Esophagus muscularis mucosa (tissue), 4 donors: ENCODE measurements at regions not wholly inside any gene's neighbourhood (a gene's known extent, or its start where the extent isn't known, plus 50 kb on each side); places are given as distances from the start of the nearest gene placed in this dataset.

Experiments used
- DNase-seq: peaks from one replicate; pipeline ENCODE4 v3.0.0-alpha.2; 2017; ENCODE audit errors: extremely low spot score
- H3K27ac ChIP-seq, 4 donors: fragments of 200-600 bp; sonication (generic); replicated peaks in 1 of 4; 1 replicate in 3 of 4; 2 replicates in 1 of 4; pipeline ENCODE4 v1.5.1; 2016 to 2019; ENCODE audit warnings: mild to moderate bottlenecking in 1 of 4
- H3K27me3 ChIP-seq, 4 donors: fragments of 200-600 bp; sonication (generic); one replicate each; pipeline versions ENCODE4 v1.5.1 to v1.6.0; 2016 to 2019
- H3K36me3 ChIP-seq, 4 donors: fragments of 200-600 bp; sonication (generic); one replicate each; pipeline ENCODE4 v1.5.1; 2016 to 2019
- H3K4me1 ChIP-seq, 4 donors: fragments of 200-600 bp; sonication (generic); one replicate each; pipeline ENCODE4 v1.5.1; 2016 to 2019
- H3K4me3 ChIP-seq, 4 donors: fragments of 200-600 bp; sonication (generic); 1 replicate in 2 of 4; 2 replicates in 2 of 4; pipeline ENCODE4 v1.5.1; 2016 to 2019; ENCODE audit warnings: mild to moderate bottlenecking in 4 of 4, moderate library complexity in 1 of 4
- H3K9me3 ChIP-seq, 4 donors: fragments of 200-600 bp; sonication (generic); 1 replicate in 3 of 4; 2 replicates in 1 of 4; pipeline ENCODE4 v1.5.1; 2016 to 2019
- EP300 ChIP-seq: sonication (generic); formaldehyde crosslinking; IDR thresholded peaks from one replicate; pipeline ENCODE4 v1.6.1; 2017; ENCODE audit warnings: antibody characterized with exemption
- POLR2A ChIP-seq: fragments of 450-650 bp; IDR thresholded peaks from one replicate; pipeline ENCODE4 v1.6.1; 2017; ENCODE audit warnings: antibody characterized with exemption, moderate library complexity, mild to moderate bottlenecking, low read depth
- POLR2AphosphoS5 ChIP-seq, 2 donors: sonication (generic); formaldehyde crosslinking; IDR thresholded peaks; one replicate each; pipeline ENCODE4 v1.6.1; 2017; ENCODE audit warnings: antibody characterized with exemption in 2 of 2
- WGBS: methylation state at CpG from one replicate; pipeline ENCODE4 v1.1.5; 2018; 5-methylcytosine and 5-hydroxymethylcytosine counted together
- intact Hi-C: fragments of 100-400 bp; cut with DNase I; formaldehyde crosslinking; loops from one replicate; pipeline ENCODE4 v1.15.1; 2023
- TF ChIP-seq, protein P1 (sequence below), 3 experiments: fragments of 200-600 bp in 2 of 3; fragments of 450-650 bp in 1 of 3; sonication (generic) in 2 of 3; IDR thresholded peaks; one replicate each; pipeline ENCODE4 v1.5.1; 2017 to 2019; ENCODE audit warnings: antibody characterized with exemption in 3 of 3, mild to moderate bottlenecking in 2 of 3, moderate library complexity in 1 of 3

DNA sequence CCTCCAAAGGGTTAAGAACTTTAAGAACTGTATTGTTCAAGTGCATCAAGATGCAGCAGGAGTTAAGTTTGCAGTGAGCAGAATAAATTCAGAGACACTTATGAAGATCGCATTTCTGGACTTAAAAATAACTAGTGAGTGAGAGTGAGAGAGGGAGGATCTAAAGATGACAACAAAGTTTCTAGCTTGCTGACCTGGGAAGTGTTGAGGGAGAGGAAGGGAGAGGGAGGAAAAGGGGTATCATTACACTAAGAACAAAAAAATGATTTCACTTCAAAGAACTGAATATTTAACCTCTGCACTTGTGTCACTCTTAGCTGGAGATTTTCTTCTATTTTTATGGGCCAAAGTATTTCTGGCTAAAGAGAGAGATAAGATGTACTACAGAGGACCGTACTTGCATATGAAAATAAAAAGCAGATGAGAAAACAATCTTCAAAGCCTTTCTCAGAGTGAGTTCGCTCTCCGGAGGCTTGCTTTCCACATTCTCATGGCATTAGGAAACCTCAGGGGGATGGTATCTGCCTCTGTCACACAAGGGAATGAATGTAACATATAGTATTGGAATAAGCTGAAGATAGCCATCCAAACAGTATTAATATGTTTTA, 91.4 kb upstream of the TJP1 start:
- DNase-seq = peak; percentile 10
- peaks cover 0 to 5% (median 0%) of the 10 kb centered on the region in 4 donors for H3K27me3 ChIP-seq
- TF ChIP-seq POLR2A = no peak
- TF ChIP-seq POLR2AphosphoS5 (IDR thresholded peaks at IDR 0.05) = no peak
- no peak for TF ChIP-seq EP300
- TF ChIP-seq, protein P1, sequence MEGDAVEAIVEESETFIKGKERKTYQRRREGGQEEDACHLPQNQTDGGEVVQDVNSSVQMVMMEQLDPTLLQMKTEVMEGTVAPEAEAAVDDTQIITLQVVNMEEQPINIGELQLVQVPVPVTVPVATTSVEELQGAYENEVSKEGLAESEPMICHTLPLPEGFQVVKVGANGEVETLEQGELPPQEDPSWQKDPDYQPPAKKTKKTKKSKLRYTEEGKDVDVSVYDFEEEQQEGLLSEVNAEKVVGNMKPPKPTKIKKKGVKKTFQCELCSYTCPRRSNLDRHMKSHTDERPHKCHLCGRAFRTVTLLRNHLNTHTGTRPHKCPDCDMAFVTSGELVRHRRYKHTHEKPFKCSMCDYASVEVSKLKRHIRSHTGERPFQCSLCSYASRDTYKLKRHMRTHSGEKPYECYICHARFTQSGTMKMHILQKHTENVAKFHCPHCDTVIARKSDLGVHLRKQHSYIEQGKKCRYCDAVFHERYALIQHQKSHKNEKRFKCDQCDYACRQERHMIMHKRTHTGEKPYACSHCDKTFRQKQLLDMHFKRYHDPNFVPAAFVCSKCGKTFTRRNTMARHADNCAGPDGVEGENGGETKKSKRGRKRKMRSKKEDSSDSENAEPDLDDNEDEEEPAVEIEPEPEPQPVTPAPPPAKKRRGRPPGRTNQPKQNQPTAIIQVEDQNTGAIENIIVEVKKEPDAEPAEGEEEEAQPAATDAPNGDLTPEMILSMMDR (IDR thresholded peaks at IDR 0.05) = no peak
- H3K27ac ChIP-seq = no peak overlapping the region
- WGBS = 51% methylated on average over 4 of the region's 4 CpGs
- intact Hi-C loops = no loop called here
- H3K4me1 ChIP-seq = peaks cover 0 to 26% (median 2%) of the 10 kb centered on the region in 4 donors
- peaks cover 0 to 5% (median 0%) of the 10 kb centered on the region in 4 donors for H3K9me3 ChIP-seq
- no peak overlapping the region for H3K4me3 ChIP-seq
- no peaks in the 10 kb centered on the region for H3K36me3 ChIP-seq

DNA sequence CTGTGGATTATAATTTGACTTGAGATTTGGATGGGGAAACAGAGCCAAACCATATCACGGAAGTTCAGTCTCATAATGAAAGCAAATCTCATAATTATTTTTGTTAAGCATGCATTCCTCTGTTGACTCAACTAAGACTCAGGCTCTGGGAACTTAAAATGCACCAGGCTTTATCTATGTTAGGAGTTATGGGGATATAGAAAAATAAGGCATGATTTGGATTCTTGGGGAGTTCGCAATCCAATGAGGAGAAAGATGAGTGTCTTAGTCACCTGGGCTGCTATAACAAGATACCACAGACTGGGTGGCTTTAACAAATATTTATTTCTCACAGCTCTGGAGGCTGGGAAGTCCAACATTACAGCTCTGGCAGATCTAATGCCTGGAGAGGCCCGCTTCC, 89.4 kb upstream of the TJP1 start:
- Histone ChIP-seq H3K27ac (no peak overlapping the region), H3K27me3 (no peaks in the 10 kb centered on the region), H3K4me1 (peaks cover 0 to 26% (median 2%) of the 10 kb centered on the region in 4 donors), H3K4me3 (no peak overlapping the region), H3K36me3 (no peaks in the 10 kb centered on the region), H3K9me3 (peaks cover 0 to 5% (median 0%) of the 10 kb centered on the region in 4 donors)
- TF ChIP-seq EP300 = no peak
- no peak for TF ChIP-seq POLR2AphosphoS5 (IDR thresholded peaks at IDR 0.05)
- TF ChIP-seq, protein P1 (IDR thresholded peaks at IDR 0.05) = no peak
- TF ChIP-seq POLR2A = no peak
- no peak for DNase-seq
- intact Hi-C loops = no loop called here
- WGBS = 98% methylated on average over 3 of the region's 3 CpGs

DNA sequence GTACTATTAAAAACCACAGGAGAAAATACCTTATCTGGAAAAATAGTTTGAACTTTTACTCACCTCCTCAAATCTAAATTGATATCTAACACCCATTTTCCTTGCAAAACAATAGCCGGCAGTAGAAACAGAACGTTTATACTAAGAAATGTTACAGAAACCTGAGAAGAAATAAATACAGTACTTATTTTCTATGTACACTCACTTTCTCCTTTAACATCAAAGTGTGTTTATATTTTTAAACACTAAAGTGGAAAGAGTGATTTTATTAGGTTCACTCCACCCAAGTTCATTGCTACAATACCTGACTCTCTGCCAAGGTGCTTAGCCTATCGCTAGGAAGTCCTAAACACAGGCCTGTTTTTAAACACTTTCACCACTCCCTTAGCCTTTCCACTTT, 87.8 kb upstream of the TJP1 start:
- TF ChIP-seq POLR2AphosphoS5 (IDR thresholded peaks at IDR 0.05) (no peak), POLR2A (no peak), EP300 (no peak)
- TF ChIP-seq, protein P1 (IDR thresholded peaks at IDR 0.05) = no peak
- H3K27ac ChIP-seq = no peak overlapping the region
- DNase-seq = no peak
- H3K4me1 ChIP-seq = peaks cover 0 to 26% (median 2%) of the 10 kb centered on the region in 4 donors
- H3K36me3 ChIP-seq = no peaks in the 10 kb centered on the region
- WGBS = 62% methylated on average over 3 of the region's 3 CpGs
- intact Hi-C loops = no loop called here
- no peak overlapping the region for H3K4me3 ChIP-seq
- H3K9me3 ChIP-seq = peaks cover 0 to 5% (median 0%) of the 10 kb centered on the region in 4 donors
- H3K27me3 ChIP-seq = no peaks in the 10 kb centered on the region

DNA sequence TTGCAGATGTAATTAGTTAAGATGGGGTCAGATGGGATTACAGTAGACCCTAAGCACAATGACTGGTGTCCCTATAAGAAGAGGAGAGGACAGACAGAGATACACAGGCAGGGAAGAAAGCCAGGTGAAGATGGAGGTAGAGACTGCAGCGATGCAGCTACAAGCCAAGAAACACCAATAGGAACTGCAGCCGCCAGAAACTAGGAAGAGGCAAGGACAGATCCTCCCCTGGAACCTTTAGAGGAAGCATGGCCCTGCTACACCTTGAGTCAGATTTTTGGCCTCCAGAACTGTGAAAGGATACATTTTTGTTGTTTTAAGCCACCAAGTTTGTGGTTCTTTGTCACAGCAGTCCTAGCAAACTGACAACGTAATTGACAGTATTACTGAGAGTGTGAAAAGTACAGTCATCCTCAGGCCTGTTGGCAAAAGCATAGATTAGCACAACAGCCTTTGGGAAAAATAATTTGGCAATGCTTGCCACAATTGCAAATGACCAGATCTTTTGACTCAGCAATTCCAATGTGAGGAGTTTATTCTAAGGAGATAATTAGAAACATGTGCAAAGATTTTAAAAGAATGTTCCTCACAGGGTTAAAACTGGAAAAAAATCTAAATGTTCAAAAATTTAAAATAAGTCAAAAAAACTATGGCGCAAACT, 82.6 kb upstream of the TJP1 start:
- H3K4me1 ChIP-seq = peaks cover 0 to 6% (median 2%) of the 10 kb centered on the region in 4 donors
- H3K9me3 ChIP-seq = no peaks in the 10 kb centered on the region
- WGBS = 89% methylated on average over 4 of the region's 4 CpGs
- H3K36me3 ChIP-seq = no peaks in the 10 kb centered on the region
- TF ChIP-seq EP300 (no peak), POLR2AphosphoS5 (IDR thresholded peaks at IDR 0.05) (no peak), POLR2A (no peak)
- TF ChIP-seq, protein P1 (IDR thresholded peaks at IDR 0.05) = no peak
- no peaks in the 10 kb centered on the region for H3K27me3 ChIP-seq
- H3K4me3 ChIP-seq = no peak overlapping the region
- no peak for DNase-seq
- H3K27ac ChIP-seq = no peak overlapping the region
- intact Hi-C loops = no loop called here
